Adrenal gland (tissue), 9 donors: ENCODE measurements at regions not wholly inside any gene's neighbourhood (a gene's known extent, or its start where the extent isn't known, plus 50 kb on each side); places are given as distances from the start of the nearest gene placed in this dataset.

Source experiments
- DNase-seq, 7 donors: peaks; one replicate each; pipeline ENCODE4 v3.0.0-alpha.2; 2019 to 2020
- H3K27ac ChIP-seq, 5 donors: fragments of 200-600 bp; sonication (generic) in 4 of 5; 1 replicate in 3 of 5; 2 replicates in 2 of 5; pipeline versions ENCODE4 v1.5.1 to v1.8.0; 2016 to 2020; ENCODE audit warnings: mild to moderate bottlenecking in 1 of 5
- H3K27me3 ChIP-seq: fragments of 200-600 bp; 2 replicates; pipeline ENCODE4 v1.8.0; 2021
- H3K36me3 ChIP-seq, 2 donors: fragments of 200-600 bp; replicated peaks in 1 of 2; 1 replicate in 1 of 2; 2 replicates in 1 of 2; pipeline versions ENCODE4 v1.5.1 to v1.8.0; 2018 to 2022
- H3K4me1 ChIP-seq, 2 donors: fragments of 200-600 bp; replicated peaks in 1 of 2; 1 replicate in 1 of 2; 2 replicates in 1 of 2; pipeline versions ENCODE4 v1.5.1 to v1.8.0; 2018 to 2021
- H3K4me3 ChIP-seq, 4 donors: fragments of 200-600 bp; sonication (generic) in 3 of 4; one replicate each; pipeline ENCODE4 v1.5.1; 2016 to 2018
- H3K9me3 ChIP-seq, 3 donors: fragments of 200-600 bp; sonication (generic) in 1 of 3; replicated peaks in 1 of 3; 1 replicate in 2 of 3; 2 replicates in 1 of 3; pipeline versions ENCODE4 v1.5.1 to v1.8.0; 2016 to 2021
- CTCF ChIP-seq, 6 experiments: fragments of 450-650 bp in 4 of 6; fragments of 200-600 bp in 2 of 6; sonication (generic) in 1 of 6; IDR thresholded peaks; 1 replicate in 5 of 6; 2 replicates in 1 of 6; pipeline versions ENCODE4 v1.5.1 to v1.8.0; 2016 to 2021; ENCODE audit warnings: antibody characterized with exemption in 6 of 6, mild to moderate bottlenecking in 2 of 6, moderate library complexity in 1 of 6
- POLR2A ChIP-seq, 2 donors: fragments of 450-650 bp; IDR thresholded peaks; one replicate each; pipeline ENCODE4 v1.6.1; 2017; ENCODE audit warnings: antibody characterized with exemption in 2 of 2, mild to moderate bottlenecking in 2 of 2, moderate library complexity in 1 of 2
- WGBS, 4 donors: extraction: QIAGEN DNeasy Blood & Tissue Kit in 2 of 4; methylation state at CpG; one replicate each; pipeline versions ENCODE4 v1.1.5 to v1.1.7; 2013 to 2017; 5-methylcytosine and 5-hydroxymethylcytosine counted together
- intact Hi-C, 2 donors: fragments of 100-400 bp; cut with DNase I; formaldehyde crosslinking; loops; one replicate each; pipeline versions ENCODE4 v1.14.1 to v1.15.0; 2022 to 2023
- donor health status: healthy with polysubstance abuse.
- donor health status: Bipolar disorder and iron deficiency.
- donor health status: DM: yes; HTN: yes; CAD: no.
- donor health status: DM: no; HTN: no; CAD: no.
- donor health status: DM: no; HTN: no; CAD: no.

DNA sequence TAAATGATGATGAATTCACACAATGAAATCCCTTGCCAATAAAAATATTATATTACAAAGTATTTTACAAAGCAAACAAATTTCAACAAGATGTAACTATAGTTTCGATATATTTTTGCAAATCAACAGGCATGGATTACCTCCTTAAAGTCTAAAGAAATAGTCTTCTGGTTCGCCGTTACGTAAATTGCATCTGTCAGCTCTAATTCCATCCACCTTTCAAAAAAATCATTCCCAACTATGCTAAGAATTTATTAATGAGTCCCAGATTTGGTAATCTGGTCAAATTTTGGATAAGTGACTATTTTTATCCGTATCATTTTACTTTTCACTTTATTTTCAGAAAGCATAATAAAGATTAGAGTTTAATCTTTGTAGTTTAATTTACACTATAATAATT lies 1984.9 kb downstream of the EFNA5 start:
- Histone ChIP-seq H3K4me1 (no peaks in the 10 kb centered on the region), H3K9me3 (no peaks in the 10 kb centered on the region), H3K27ac (no peak overlapping the region), H3K36me3 (no peaks in the 10 kb centered on the region), H3K4me3 (no peak overlapping the region), H3K27me3 (no peaks in the 10 kb centered on the region)
- TF ChIP-seq CTCF (IDR thresholded peaks at IDR 0.05): no peak
- TF ChIP-seq POLR2A (IDR thresholded peaks at IDR 0.05): no peak
- no peak for DNase-seq
- intact Hi-C loops: no loop called here
- WGBS, 4 donors: 86 to 94% (median 91%) methylated on average over 5 of the region's 5 CpGs

- H3K9me3 ChIP-seq: no peaks in the 10 kb centered on the region
- WGBS, 4 donors: 85 to 91% (median 86%) methylated on average over 3 of the region's 3 CpGs
- no peak for DNase-seq
- H3K36me3 ChIP-seq: no peaks in the 10 kb centered on the region
- H3K27ac ChIP-seq: no peak overlapping the region
- no peak overlapping the region for H3K4me3 ChIP-seq
- intact Hi-C loops: no loop called here
- H3K27me3 ChIP-seq: no peaks in the 10 kb centered on the region
- no peak for TF ChIP-seq POLR2A (IDR thresholded peaks at IDR 0.05)
- no peak for TF ChIP-seq CTCF (IDR thresholded peaks at IDR 0.05)
- H3K4me1 ChIP-seq: no peaks in the 10 kb centered on the region
These were observed 1985.9 kb downstream of the EFNA5 start for GRCh38 chr5:105684799-105685198.

DNA sequence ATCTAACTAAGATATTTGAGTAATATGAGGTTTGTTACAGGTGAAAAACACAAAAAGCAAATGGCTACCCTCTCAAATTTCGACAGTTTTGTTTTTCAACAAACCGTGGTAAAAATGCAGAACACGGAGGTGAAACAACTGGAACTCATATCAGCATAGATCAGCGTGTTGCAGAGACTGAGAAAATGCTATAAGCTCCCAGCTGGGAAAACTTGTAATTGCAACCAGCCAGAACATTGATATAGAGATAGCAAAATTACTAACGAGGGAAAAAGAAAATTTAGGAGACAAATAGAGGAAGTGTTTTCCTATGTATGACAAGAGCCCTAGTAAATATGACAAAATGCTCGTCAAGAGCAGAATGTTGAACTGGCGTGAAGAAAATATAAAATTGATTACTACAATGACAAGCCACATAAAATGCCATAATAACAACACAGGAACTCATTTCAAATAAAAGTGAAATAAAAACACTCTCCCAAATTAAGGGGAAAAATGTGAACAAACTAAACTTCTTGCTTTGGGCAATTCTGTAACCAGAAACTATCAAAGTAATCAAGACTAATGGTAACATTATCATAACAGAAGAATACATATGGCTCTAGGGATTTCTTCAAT lies 1989.8 kb downstream of the EFNA5 start:
- no peak for DNase-seq
- intact Hi-C loops: no loop called here
- Histone ChIP-seq H3K4me1 (no peaks in the 10 kb centered on the region), H3K9me3 (no peaks in the 10 kb centered on the region), H3K4me3 (no peak overlapping the region), H3K27ac (no peak overlapping the region), H3K36me3 (no peaks in the 10 kb centered on the region), H3K27me3 (no peaks in the 10 kb centered on the region)
- 64 to 75% (median 70%) methylated on average over 7 of the region's 7 CpGs for WGBS, 4 donors
- TF ChIP-seq CTCF (IDR thresholded peaks at IDR 0.05): no peak
- TF ChIP-seq POLR2A (IDR thresholded peaks at IDR 0.05): no peak

DNA sequence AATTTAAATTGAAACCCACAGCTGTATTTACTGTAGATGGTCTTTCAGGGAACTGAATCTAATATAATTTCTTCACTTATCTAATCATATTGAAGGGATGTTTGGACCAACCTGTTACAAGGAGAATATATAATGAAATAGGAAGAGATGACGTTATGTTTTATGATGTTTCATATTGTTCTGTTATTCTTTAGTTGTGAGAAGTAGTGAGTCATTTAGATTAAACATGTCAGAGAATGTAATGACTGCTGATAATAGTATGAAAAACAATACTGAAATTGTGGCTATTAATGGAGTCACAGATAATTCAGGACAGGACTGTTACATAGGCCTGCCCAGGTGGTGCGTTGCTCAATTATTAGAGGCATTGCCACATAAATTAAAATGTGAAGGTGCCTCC lies 1993.4 kb downstream of the EFNA5 start:
- Histone ChIP-seq H3K4me1 (no peaks in the 10 kb centered on the region), H3K4me3 (no peak overlapping the region), H3K27me3 (no peaks in the 10 kb centered on the region), H3K36me3 (no peaks in the 10 kb centered on the region), H3K9me3 (no peaks in the 10 kb centered on the region), H3K27ac (no peak overlapping the region)
- no peak for DNase-seq
- intact Hi-C loops: no loop called here
- TF ChIP-seq CTCF (IDR thresholded peaks at IDR 0.05): no peak
- no peak for TF ChIP-seq POLR2A (IDR thresholded peaks at IDR 0.05)
- 70 to 77% (median 75%) methylated on average over 2 of the region's 2 CpGs for whole genome bisulfite sequencing, 4 donors
